ENCODE measurements at regions not wholly inside any gene's neighbourhood (a gene's known extent, or its start where the extent isn't known, plus 50 kb on each side); places are given as distances from the start of the nearest gene placed in this dataset.

- no peak overlapping the region for H3K27ac ChIP-seq
- in situ Hi-C loops (cut with MboI; ENCODE audit: low pct_unique_long_range_greater_than_20kb in 2 of 9, low sequenced_read_pairs in 9 of 9, unreplicated experiment in 9 of 9): no loop called here
- 11 to 86% (median 74%) methylated on average over 1 to 2 of the region's 2 CpGs for WGBS, 10 experiments
- no peaks in the 10 kb centered on the region for H3K4me1 ChIP-seq (replicated peaks in 1 of 2)
- no peak for ATAC-seq (replicated peaks in 6 of 8)
- no peak overlapping the region for H3K4me3 ChIP-seq
Observed at GRCh38 chr1:191585095-191585494, 573.2 kb upstream of the RGS18 start.

GRCh38 chr1:191588905-191589304 lies 569.4 kb upstream of the RGS18 start:
- Histone ChIP-seq H3K4me3 (no peak overlapping the region), H3K4me1 (replicated peaks in 1 of 2) (peaks cover 0 to 5% of the 10 kb centered on the region in 2 donors), H3K27ac (no peak overlapping the region)
- no peak for ATAC-seq (replicated peaks in 6 of 8)
- WGBS, 10 experiments: 60 to 100% (median 81%) methylated on average over 1 of the region's 1 CpG; no CpG with 5 or more reads in 4 of the 10 experiments
- in situ Hi-C loops (cut with MboI; ENCODE audit: low pct_unique_long_range_greater_than_20kb in 2 of 9, low sequenced_read_pairs in 9 of 9, unreplicated experiment in 9 of 9): no loop called here

GRCh38 chr1:191589536-191589935 lies 568.7 kb upstream of the RGS18 start:
- peaks cover 0 to 5% of the 10 kb centered on the region in 2 donors for H3K4me1 ChIP-seq (replicated peaks in 1 of 2)
- peak in 3 of 8 experiments; percentile 27 to 87 (median 50) for ATAC-seq (replicated peaks in 6 of 8)
- H3K4me3 ChIP-seq: no peak overlapping the region
- in situ Hi-C loops (cut with MboI; ENCODE audit: low pct_unique_long_range_greater_than_20kb in 2 of 9, low sequenced_read_pairs in 9 of 9, unreplicated experiment in 9 of 9): no loop called here
- WGBS, 10 experiments: 7 to 98% (median 92%) methylated on average over 1 to 4 of the region's 4 CpGs
- no peak overlapping the region for H3K27ac ChIP-seq

- no peak for ATAC-seq (replicated peaks in 6 of 8)
- in situ Hi-C loops (cut with MboI; ENCODE audit: low pct_unique_long_range_greater_than_20kb in 2 of 9, low sequenced_read_pairs in 9 of 9, unreplicated experiment in 9 of 9): no loop called here
- Histone ChIP-seq H3K4me3 (no peak overlapping the region), H3K27ac (no peak overlapping the region), H3K4me1 (replicated peaks in 1 of 2) (peaks cover 0 to 5% of the 10 kb centered on the region in 2 donors)
- WGBS, 10 experiments: 0 to 75% (median 57%) methylated on average over 1 to 3 of the region's 3 CpGs
Observed at GRCh38 chr1:191590578-191590977, 567.7 kb upstream of the RGS18 start.

- WGBS, 10 experiments: 18 to 100% (median 88%) methylated on average over 1 of the region's 1 CpG; no CpG with 5 or more reads in 4 of the 10 experiments
- Histone ChIP-seq H3K4me3 (no peak overlapping the region), H3K4me1 (replicated peaks in 1 of 2) (peaks cover 0 to 5% of the 10 kb centered on the region in 2 donors), H3K27ac (no peak overlapping the region)
- in situ Hi-C loops (cut with MboI; ENCODE audit: low pct_unique_long_range_greater_than_20kb in 2 of 9, low sequenced_read_pairs in 9 of 9, unreplicated experiment in 9 of 9): no loop called here
- peak in 1 of 8 experiments; percentile 19 for ATAC-seq (replicated peaks in 6 of 8)
Observed at GRCh38 chr1:191592039-191592438, 566.2 kb upstream of the RGS18 start.

- WGBS, 10 experiments: 0 to 95% (median 63%) methylated on average over 1 to 2 of the region's 2 CpGs; no CpG with 5 or more reads in 2 of the 10 experiments
- in situ Hi-C loops (cut with MboI; ENCODE audit: low pct_unique_long_range_greater_than_20kb in 2 of 9, low sequenced_read_pairs in 9 of 9, unreplicated experiment in 9 of 9): no loop called here
- no peak overlapping the region for H3K27ac ChIP-seq
- peaks cover 0 to 5% of the 10 kb centered on the region in 2 donors for H3K4me1 ChIP-seq (replicated peaks in 1 of 2)
- no peak for ATAC-seq (replicated peaks in 6 of 8)
- no peak overlapping the region for H3K4me3 ChIP-seq
Observed at GRCh38 chr1:191592907-191593306, 565.4 kb upstream of the RGS18 start.

- peaks cover 0 to 5% of the 10 kb centered on the region in 2 donors for H3K4me1 ChIP-seq (replicated peaks in 1 of 2)
- 93 to 100% (median 95%) methylated on average over 2 to 3 of the region's 3 CpGs; no CpG with 5 or more reads in 7 of the 10 experiments for WGBS, 10 experiments
- H3K4me3 ChIP-seq: no peak overlapping the region
- H3K27ac ChIP-seq: no peak overlapping the region
- ATAC-seq (replicated peaks in 6 of 8): no peak
- in situ Hi-C loops (cut with MboI; ENCODE audit: low pct_unique_long_range_greater_than_20kb in 2 of 9, low sequenced_read_pairs in 9 of 9, unreplicated experiment in 9 of 9): no loop called here
Observed at GRCh38 chr1:191595170-191595569, 563.1 kb upstream of the RGS18 start.

GRCh38 chr1:191608367-191608766 lies 549.9 kb upstream of the RGS18 start:
- H3K4me3 ChIP-seq: no peak overlapping the region
- WGBS, 10 experiments: 0 to 90% (median 75%) methylated on average over 2 to 4 of the region's 4 CpGs; no CpG with 5 or more reads in 6 of the 10 experiments
- no peak for ATAC-seq (replicated peaks in 6 of 8)
- in situ Hi-C loops (cut with MboI; ENCODE audit: low pct_unique_long_range_greater_than_20kb in 2 of 9, low sequenced_read_pairs in 9 of 9, unreplicated experiment in 9 of 9): no loop called here
- no peak overlapping the region for H3K27ac ChIP-seq
- no peaks in the 10 kb centered on the region for H3K4me1 ChIP-seq (replicated peaks in 1 of 2)

- Histone ChIP-seq H3K27ac (no peak overlapping the region), H3K4me1 (replicated peaks in 1 of 2) (no peaks in the 10 kb centered on the region), H3K4me3 (no peak overlapping the region)
- ATAC-seq (replicated peaks in 6 of 8): peak in 2 of 8 experiments; percentile 80 to 92
- in situ Hi-C loops (cut with MboI; ENCODE audit: low pct_unique_long_range_greater_than_20kb in 2 of 9, low sequenced_read_pairs in 9 of 9, unreplicated experiment in 9 of 9): no loop called here
Observed at GRCh38 chr1:191609305-191609704, 549.0 kb upstream of the RGS18 start.

GRCh38 chr1:191615101-191615821 lies 543.0 kb upstream of the RGS18 start:
- no peaks in the 10 kb centered on the region for H3K4me1 ChIP-seq (replicated peaks in 1 of 2)
- in situ Hi-C loops (cut with MboI; ENCODE audit: low pct_unique_long_range_greater_than_20kb in 2 of 9, low sequenced_read_pairs in 9 of 9, unreplicated experiment in 9 of 9): no loop called here
- whole genome bisulfite sequencing, 10 experiments: 0 to 86% (median 67%) methylated on average over 1 to 4 of the region's 4 CpGs
- no peak overlapping the region for H3K27ac ChIP-seq
- peak in 2 of 8 experiments; percentile 60 to 70 for ATAC-seq (replicated peaks in 6 of 8)
- H3K4me3 ChIP-seq: no peak overlapping the region

GRCh38 chr1:191618181-191618580 lies 540.1 kb upstream of the RGS18 start:
- H3K27ac ChIP-seq: no peak overlapping the region
- in situ Hi-C loops (cut with MboI; ENCODE audit: low pct_unique_long_range_greater_than_20kb in 2 of 9, low sequenced_read_pairs in 9 of 9, unreplicated experiment in 9 of 9): no loop called here
- H3K4me1 ChIP-seq (replicated peaks in 1 of 2): peaks cover 0 to 5% of the 10 kb centered on the region in 2 donors
- no peak overlapping the region for H3K4me3 ChIP-seq
- no peak for ATAC-seq (replicated peaks in 6 of 8)
- WGBS, 10 experiments: 6 to 100% (median 90%) methylated on average over 1 to 2 of the region's 2 CpGs; no CpG with 5 or more reads in 1 of the 10 experiments

- Histone ChIP-seq H3K4me1 (replicated peaks in 1 of 2) (peaks cover 0 to 5% of the 10 kb centered on the region in 2 donors), H3K4me3 (no peak overlapping the region), H3K27ac (no peak overlapping the region)
- ATAC-seq (replicated peaks in 6 of 8): peak in 4 of 8 experiments; percentile 32 to 73 (median 48)
- in situ Hi-C loops (cut with MboI; ENCODE audit: low pct_unique_long_range_greater_than_20kb in 2 of 9, low sequenced_read_pairs in 9 of 9, unreplicated experiment in 9 of 9): no loop called here
Observed at GRCh38 chr1:191620883-191621282, 537.4 kb upstream of the RGS18 start.

- ATAC-seq (replicated peaks in 6 of 8): no peak
- H3K4me3 ChIP-seq: no peak overlapping the region
- peaks cover 0 to 5% of the 10 kb centered on the region in 2 donors for H3K4me1 ChIP-seq (replicated peaks in 1 of 2)
- in situ Hi-C loops (cut with MboI; ENCODE audit: low pct_unique_long_range_greater_than_20kb in 2 of 9, low sequenced_read_pairs in 9 of 9, unreplicated experiment in 9 of 9): no loop called here
- 0 to 100% (median 86%) methylated on average over 1 of the region's 1 CpG; no CpG with 5 or more reads in 1 of the 10 experiments for whole genome bisulfite sequencing, 10 experiments
- no peak overlapping the region for H3K27ac ChIP-seq
Observed at GRCh38 chr1:191624044-191624443, 534.2 kb upstream of the RGS18 start.

GRCh38 chr1:191629836-191630235 lies 528.4 kb upstream of the RGS18 start:
- H3K4me1 ChIP-seq (replicated peaks in 1 of 2): no peaks in the 10 kb centered on the region
- no peak for ATAC-seq (replicated peaks in 6 of 8)
- in situ Hi-C loops (cut with MboI; ENCODE audit: low pct_unique_long_range_greater_than_20kb in 2 of 9, low sequenced_read_pairs in 9 of 9, unreplicated experiment in 9 of 9): no loop called here

More at GRCh38 chr1:191629836-191630235, 528.4 kb upstream of the RGS18 start:
- Histone ChIP-seq H3K4me3 (no peak overlapping the region), H3K27ac (no peak overlapping the region)
